ENCODE measurements at regions not wholly inside any gene's neighbourhood (a gene's known extent, or its start where the extent isn't known, plus 50 kb on each side); places are given as distances from the start of the nearest gene placed in this dataset.
A peak's percentile ranks its signal among the peaks of the same experiment; 100 is the strongest.
"Not testable (repeated sequence)": the region's sequence is repeated elsewhere in the genome, so short reads cannot be mapped to it uniquely, and the experiment has no call there.

DNA sequence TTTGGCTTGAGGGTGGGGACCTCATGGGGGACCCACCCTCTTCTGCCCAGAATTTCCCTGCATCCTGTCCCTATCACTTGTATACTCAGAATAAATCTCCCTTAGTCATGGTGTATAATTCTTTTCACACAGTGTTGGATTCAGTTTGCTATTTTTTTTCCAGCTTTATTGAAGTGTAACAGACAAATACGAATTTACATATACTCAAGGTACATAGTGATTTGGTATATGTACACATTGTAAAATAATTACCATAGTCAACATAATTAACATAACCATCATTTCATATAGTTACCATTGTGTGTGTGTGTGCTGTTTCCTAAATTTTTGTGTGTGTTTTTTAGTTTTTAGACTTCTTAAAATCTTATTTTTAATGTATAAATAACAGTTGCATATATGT, 269.9 kb downstream of the CNTNAP3 start:
- H3K4me1 Mint-ChIP-seq (ENCODE audit: unreplicated experiment); H3K9me3 Mint-ChIP-seq (ENCODE audit: unreplicated experiment); H3K4me3 Mint-ChIP-seq (ENCODE audit: unreplicated experiment); DNase-seq (ENCODE audit: extremely low spot score, unreplicated experiment); H3K36me3 Mint-ChIP-seq (ENCODE audit: unreplicated experiment); H3K27me3 Mint-ChIP-seq (ENCODE audit: unreplicated experiment); H3K27ac Mint-ChIP-seq (ENCODE audit: unreplicated experiment): not testable (repeated sequence)

DNA sequence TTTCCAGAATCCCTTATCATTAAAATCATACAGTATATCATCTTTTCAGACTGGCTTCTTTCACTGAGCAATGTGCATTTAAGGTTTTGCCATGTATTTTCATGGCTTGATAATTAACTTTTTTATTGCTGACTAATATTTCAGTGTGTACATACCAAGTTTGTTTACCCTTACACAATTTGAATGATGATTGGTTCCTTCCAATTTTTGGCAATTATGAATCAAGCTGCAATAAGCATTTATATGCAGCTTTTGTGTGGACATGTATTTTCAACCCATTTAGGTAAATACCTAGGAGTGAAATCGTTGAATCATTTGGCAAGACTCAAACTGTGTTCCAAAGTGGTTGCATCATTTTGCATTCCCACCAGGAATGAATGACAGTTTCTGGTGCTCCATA, 272.8 kb downstream of the CNTNAP3 start:
- H3K27me3 Mint-ChIP-seq (ENCODE audit: unreplicated experiment); H3K9me3 Mint-ChIP-seq (ENCODE audit: unreplicated experiment); H3K27ac Mint-ChIP-seq (ENCODE audit: unreplicated experiment); H3K4me3 Mint-ChIP-seq (ENCODE audit: unreplicated experiment); H3K36me3 Mint-ChIP-seq (ENCODE audit: unreplicated experiment); H3K4me1 Mint-ChIP-seq (ENCODE audit: unreplicated experiment); DNase-seq (ENCODE audit: extremely low spot score, unreplicated experiment): not testable (repeated sequence)

DNA sequence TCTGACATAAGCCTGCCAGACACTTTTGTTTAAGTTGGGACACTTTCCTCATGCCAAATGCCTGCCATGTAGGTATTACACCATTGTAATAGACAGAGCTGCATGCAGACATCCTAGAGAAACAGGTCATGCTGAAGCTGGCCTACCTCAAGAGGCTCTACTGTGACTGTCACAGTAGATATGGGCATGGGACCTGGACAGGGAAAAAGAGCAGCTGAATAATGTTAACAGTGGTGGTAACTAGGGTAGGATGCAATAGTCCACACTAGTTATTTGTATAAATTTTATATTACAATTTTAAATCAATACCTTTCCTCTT, 273.2 kb downstream of the CNTNAP3 start:
- H3K4me1 Mint-ChIP-seq (ENCODE audit: unreplicated experiment); H3K27me3 Mint-ChIP-seq (ENCODE audit: unreplicated experiment); H3K9me3 Mint-ChIP-seq (ENCODE audit: unreplicated experiment); DNase-seq (ENCODE audit: extremely low spot score, unreplicated experiment); H3K27ac Mint-ChIP-seq (ENCODE audit: unreplicated experiment); H3K36me3 Mint-ChIP-seq (ENCODE audit: unreplicated experiment); H3K4me3 Mint-ChIP-seq (ENCODE audit: unreplicated experiment): not testable (repeated sequence)

- H3K4me3 Mint-ChIP-seq (ENCODE audit: unreplicated experiment); H3K27me3 Mint-ChIP-seq (ENCODE audit: unreplicated experiment); H3K27ac Mint-ChIP-seq (ENCODE audit: unreplicated experiment); H3K36me3 Mint-ChIP-seq (ENCODE audit: unreplicated experiment); H3K4me1 Mint-ChIP-seq (ENCODE audit: unreplicated experiment); DNase-seq (ENCODE audit: extremely low spot score, unreplicated experiment); H3K9me3 Mint-ChIP-seq (ENCODE audit: unreplicated experiment): not testable (repeated sequence)
Observed at GRCh38 chr9:39014096-39014804, 273.7 kb downstream of the CNTNAP3 start.

DNA sequence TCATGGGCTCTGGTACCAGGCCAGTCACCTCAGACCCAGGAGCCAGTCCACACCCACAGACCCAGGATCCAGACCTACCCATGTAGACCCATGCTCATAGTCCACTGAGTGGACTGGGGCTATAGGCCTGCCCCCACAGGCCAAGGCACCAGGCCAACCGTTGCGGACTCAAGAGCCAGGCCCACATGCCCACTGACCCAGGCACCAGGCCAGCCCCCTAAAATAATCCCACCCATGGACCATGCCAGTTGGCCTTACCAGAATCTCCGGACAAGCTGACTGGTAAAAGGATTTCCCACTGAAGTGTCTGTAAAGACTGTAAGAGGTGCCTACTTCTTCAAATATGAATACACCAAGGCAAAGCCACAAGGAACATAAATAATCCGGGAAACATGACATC, 278.2 kb downstream of the CNTNAP3 start:
- H3K36me3 Mint-ChIP-seq (ENCODE audit: unreplicated experiment); DNase-seq (ENCODE audit: extremely low spot score, unreplicated experiment); H3K4me3 Mint-ChIP-seq (ENCODE audit: unreplicated experiment); H3K9me3 Mint-ChIP-seq (ENCODE audit: unreplicated experiment); H3K27ac Mint-ChIP-seq (ENCODE audit: unreplicated experiment); H3K4me1 Mint-ChIP-seq (ENCODE audit: unreplicated experiment); H3K27me3 Mint-ChIP-seq (ENCODE audit: unreplicated experiment): not testable (repeated sequence)

DNA sequence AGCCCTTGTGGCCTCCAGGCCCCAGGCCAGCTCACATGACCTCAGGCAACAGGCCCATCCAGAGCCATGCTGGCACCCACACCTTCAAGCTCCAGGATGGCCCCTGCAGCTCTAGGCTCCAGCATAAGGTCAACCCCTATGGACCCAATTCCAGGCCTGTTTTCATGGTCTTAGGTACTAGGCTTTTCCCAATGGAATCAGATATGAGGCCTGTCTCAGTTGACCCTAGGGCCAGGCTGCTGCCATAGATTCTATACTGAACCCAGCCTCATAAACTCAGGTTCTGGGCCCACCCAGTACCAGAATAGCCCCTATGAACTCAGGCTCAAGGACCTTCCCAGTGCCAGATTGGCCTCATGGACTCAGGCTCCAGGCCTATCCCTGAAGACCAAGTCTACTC, 278.6 kb downstream of the CNTNAP3 start:
- not testable (repeated sequence) for DNase-seq (ENCODE audit: extremely low spot score, unreplicated experiment); H3K4me1 Mint-ChIP-seq (ENCODE audit: unreplicated experiment); H3K9me3 Mint-ChIP-seq (ENCODE audit: unreplicated experiment); H3K4me3 Mint-ChIP-seq (ENCODE audit: unreplicated experiment); H3K36me3 Mint-ChIP-seq (ENCODE audit: unreplicated experiment); H3K27ac Mint-ChIP-seq (ENCODE audit: unreplicated experiment); H3K27me3 Mint-ChIP-seq (ENCODE audit: unreplicated experiment)

- H3K27ac Mint-ChIP-seq (ENCODE audit: unreplicated experiment); H3K4me3 Mint-ChIP-seq (ENCODE audit: unreplicated experiment); H3K27me3 Mint-ChIP-seq (ENCODE audit: unreplicated experiment); DNase-seq (ENCODE audit: extremely low spot score, unreplicated experiment); H3K4me1 Mint-ChIP-seq (ENCODE audit: unreplicated experiment); H3K9me3 Mint-ChIP-seq (ENCODE audit: unreplicated experiment); H3K36me3 Mint-ChIP-seq (ENCODE audit: unreplicated experiment): not testable (repeated sequence)
Observed at GRCh38 chr9:39008907-39009306, 279.1 kb downstream of the CNTNAP3 start.

DNA sequence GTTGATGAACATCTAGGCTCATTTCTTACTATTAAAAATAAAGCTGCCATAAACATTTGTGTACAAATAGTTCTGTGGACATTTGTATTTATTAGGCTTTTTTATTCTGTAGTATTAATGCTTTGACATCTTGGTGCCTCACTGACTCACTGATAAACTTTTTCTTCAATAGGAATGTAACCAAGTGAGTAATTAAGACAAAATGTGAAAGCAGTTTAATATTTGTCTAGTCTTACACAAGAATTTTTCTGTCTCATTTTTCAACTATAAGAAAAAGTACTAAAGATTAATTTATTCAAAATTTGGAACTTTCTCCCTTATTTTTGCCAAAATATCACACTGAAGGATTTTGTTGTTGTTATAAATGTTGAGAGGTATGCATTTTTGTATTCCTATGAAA, 282.2 kb downstream of the CNTNAP3 start:
- H3K4me1 Mint-ChIP-seq (ENCODE audit: unreplicated experiment); H3K9me3 Mint-ChIP-seq (ENCODE audit: unreplicated experiment); H3K4me3 Mint-ChIP-seq (ENCODE audit: unreplicated experiment); DNase-seq (ENCODE audit: extremely low spot score, unreplicated experiment); H3K27ac Mint-ChIP-seq (ENCODE audit: unreplicated experiment); H3K27me3 Mint-ChIP-seq (ENCODE audit: unreplicated experiment); H3K36me3 Mint-ChIP-seq (ENCODE audit: unreplicated experiment): not testable (repeated sequence)

DNA sequence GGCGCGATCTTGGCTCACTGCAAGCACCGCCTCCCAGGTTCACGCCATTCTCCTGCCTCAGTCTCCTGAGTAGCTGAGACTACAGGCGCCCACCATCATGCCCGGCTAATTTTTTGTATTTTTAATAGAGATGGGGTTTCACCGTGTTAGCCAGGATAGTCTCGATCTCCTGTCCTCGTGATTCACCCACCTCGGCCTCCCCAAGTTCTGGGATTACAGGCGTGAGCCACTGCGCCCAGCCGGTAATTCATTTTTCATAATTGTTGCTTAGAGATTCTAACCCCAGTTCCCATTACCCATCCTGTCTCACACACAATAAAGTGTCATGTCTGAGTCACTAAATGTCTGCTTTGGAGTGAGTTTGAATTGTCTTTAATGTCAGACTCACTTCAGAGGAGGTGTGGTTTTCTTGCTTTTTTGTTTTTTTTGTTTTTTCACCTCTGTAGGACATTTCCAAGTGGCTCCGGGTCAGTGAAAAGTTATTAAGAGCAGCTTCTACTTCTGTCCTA, 281.2 kb upstream of the FAM240B start:
- not testable (repeated sequence) for H3K27ac Mint-ChIP-seq (ENCODE audit: unreplicated experiment); H3K9me3 Mint-ChIP-seq (ENCODE audit: unreplicated experiment); H3K4me1 Mint-ChIP-seq (ENCODE audit: unreplicated experiment); DNase-seq (ENCODE audit: extremely low spot score, unreplicated experiment); H3K4me3 Mint-ChIP-seq (ENCODE audit: unreplicated experiment); H3K36me3 Mint-ChIP-seq (ENCODE audit: unreplicated experiment); H3K27me3 Mint-ChIP-seq (ENCODE audit: unreplicated experiment)

DNA sequence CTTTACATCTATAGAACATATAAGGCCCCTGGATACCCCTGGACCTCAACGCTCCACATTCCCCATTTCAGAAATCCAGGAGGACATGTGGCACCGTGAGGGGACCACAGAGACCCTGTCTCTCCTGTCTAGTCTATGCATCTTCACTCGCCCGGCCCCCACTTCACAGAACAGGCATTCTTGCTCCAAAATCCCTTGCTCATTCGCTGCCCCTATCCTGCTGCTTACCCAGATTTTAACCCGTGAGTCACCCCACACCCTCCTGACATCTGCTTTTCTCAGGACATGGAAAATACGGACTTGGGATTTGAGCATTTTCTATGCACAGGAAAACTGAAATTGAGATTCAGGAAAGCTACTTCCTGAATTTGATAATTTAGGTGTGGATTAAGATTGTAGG, 279.3 kb upstream of the FAM240B start:
- not testable (repeated sequence) for H3K9me3 Mint-ChIP-seq (ENCODE audit: unreplicated experiment); H3K27me3 Mint-ChIP-seq (ENCODE audit: unreplicated experiment); H3K4me3 Mint-ChIP-seq (ENCODE audit: unreplicated experiment); H3K27ac Mint-ChIP-seq (ENCODE audit: unreplicated experiment); DNase-seq (ENCODE audit: extremely low spot score, unreplicated experiment); H3K4me1 Mint-ChIP-seq (ENCODE audit: unreplicated experiment); H3K36me3 Mint-ChIP-seq (ENCODE audit: unreplicated experiment)

GRCh38 chr9:38993690-38994089, 273.8 kb upstream of the FAM240B start:
- not testable (repeated sequence) for DNase-seq (ENCODE audit: extremely low spot score, unreplicated experiment); H3K4me3 Mint-ChIP-seq (ENCODE audit: unreplicated experiment); H3K27ac Mint-ChIP-seq (ENCODE audit: unreplicated experiment); H3K36me3 Mint-ChIP-seq (ENCODE audit: unreplicated experiment); H3K27me3 Mint-ChIP-seq (ENCODE audit: unreplicated experiment); H3K4me1 Mint-ChIP-seq (ENCODE audit: unreplicated experiment)
- peaks cover 17% of the 10 kb centered on the region for H3K9me3 Mint-ChIP-seq (ENCODE audit: unreplicated experiment)

DNA sequence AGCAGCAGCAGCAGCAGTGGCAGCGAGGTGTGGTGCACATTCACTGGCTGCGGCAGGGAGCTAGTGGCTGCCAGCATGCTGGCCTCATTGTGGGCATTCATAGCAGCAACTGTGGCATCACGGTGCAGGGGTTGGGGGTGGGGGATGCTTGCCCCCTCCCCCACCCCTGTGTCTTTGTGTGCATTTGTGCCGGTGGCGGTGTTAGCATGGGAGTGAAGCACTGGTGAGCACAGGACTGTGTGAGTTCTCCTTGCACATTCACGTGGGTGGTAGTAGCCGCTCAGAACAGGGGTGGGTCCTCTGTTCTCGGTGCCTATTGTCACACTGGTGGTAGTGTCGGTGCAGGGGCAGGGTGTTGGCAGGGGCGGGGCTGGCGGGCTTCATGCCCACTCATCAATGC, 273.2 kb upstream of the FAM240B start:
- H3K27ac Mint-ChIP-seq (ENCODE audit: unreplicated experiment); H3K4me3 Mint-ChIP-seq (ENCODE audit: unreplicated experiment); H3K36me3 Mint-ChIP-seq (ENCODE audit: unreplicated experiment); H3K4me1 Mint-ChIP-seq (ENCODE audit: unreplicated experiment); H3K27me3 Mint-ChIP-seq (ENCODE audit: unreplicated experiment): not testable (repeated sequence)
- peak; percentile 87 for DNase-seq (ENCODE audit: extremely low spot score, unreplicated experiment)
- H3K9me3 Mint-ChIP-seq (ENCODE audit: unreplicated experiment): peaks cover 17% of the 10 kb centered on the region

- not testable (repeated sequence) for H3K27me3 Mint-ChIP-seq (ENCODE audit: unreplicated experiment); H3K27ac Mint-ChIP-seq (ENCODE audit: unreplicated experiment); H3K4me1 Mint-ChIP-seq (ENCODE audit: unreplicated experiment); H3K9me3 Mint-ChIP-seq (ENCODE audit: unreplicated experiment); H3K4me3 Mint-ChIP-seq (ENCODE audit: unreplicated experiment); H3K36me3 Mint-ChIP-seq (ENCODE audit: unreplicated experiment); DNase-seq (ENCODE audit: extremely low spot score, unreplicated experiment)
Observed at GRCh38 chr9:38978734-38979133, 258.8 kb upstream of the FAM240B start.

Measured in osteocyte (in vitro differentiated cells).